H9 (cell line): ENCODE measurements at regions not wholly inside any gene's neighbourhood (a gene's known extent, or its start where the extent isn't known, plus 50 kb on each side); places are given as distances from the start of the nearest gene placed in this dataset.

Experiments used
- DNase-seq: peaks from one replicate; pipeline ENCODE4 v3.0.0-alpha.2; 2017
- H2AFZ ChIP-seq: one replicate; pipeline ENCODE4 v1.6.1; 2013; ENCODE audit warnings: mild to moderate bottlenecking, low read length, control low read depth, moderate library complexity
- H2AK5ac ChIP-seq: 2 replicates; pipeline ENCODE4 v1.6.1; 2013; ENCODE audit warnings: low read length, control low read depth, mixed read lengths; ENCODE audit not compliant: insufficient read length
- H2BK120ac ChIP-seq: one replicate; pipeline ENCODE4 v1.6.1; 2013; ENCODE audit warnings: low read depth, mild to moderate bottlenecking, low read length, control low read depth, inconsistent platforms; ENCODE audit not compliant: poor library complexity, severe bottlenecking
- H2BK12ac ChIP-seq: 2 replicates; pipeline ENCODE4 v1.6.1; 2013; ENCODE audit warnings: low read length, control low read depth, mixed read lengths, low read depth; ENCODE audit not compliant: insufficient read length
- H2BK15ac ChIP-seq: 2 replicates; pipeline ENCODE4 v1.6.1; 2013; ENCODE audit warnings: low read depth, low read length, control low read depth
- H2BK20ac ChIP-seq: one replicate; pipeline ENCODE4 v1.6.1; 2013; ENCODE audit warnings: low read depth, mild to moderate bottlenecking, low read length, control low read depth, inconsistent platforms; ENCODE audit not compliant: poor library complexity, severe bottlenecking
- H2BK5ac ChIP-seq: 2 replicates; pipeline ENCODE4 v1.6.1; 2013; ENCODE audit warnings: low read length, control low read depth, mixed read lengths; ENCODE audit not compliant: insufficient read length
- H3K14ac ChIP-seq: 2 replicates; pipeline ENCODE4 v1.6.1; 2013; ENCODE audit warnings: low read length, control low read depth; ENCODE audit not compliant: insufficient read depth
- H3K18ac ChIP-seq: 2 replicates; pipeline ENCODE4 v1.6.1; 2013; ENCODE audit warnings: low read depth, mild to moderate bottlenecking, mixed read lengths, low read length, control low read depth; ENCODE audit not compliant: insufficient read length
- H3K23ac ChIP-seq: 2 replicates; pipeline ENCODE4 v1.6.1; 2013; ENCODE audit warnings: low read length, control low read depth, mixed read lengths, low read depth; ENCODE audit not compliant: insufficient read length
- H3K23me2 ChIP-seq: 2 replicates; pipeline ENCODE4 v1.6.1; 2013; ENCODE audit warnings: low read depth, mild to moderate bottlenecking, mixed read lengths, low read length, control low read depth; ENCODE audit not compliant: insufficient read length, poor library complexity, severe bottlenecking
- H3K27ac ChIP-seq: 2 replicates; pipeline ENCODE4 v1.5.1; 2013; ENCODE audit warnings: low read length, control low read depth, mixed read lengths, low read depth; ENCODE audit not compliant: insufficient read length
- H3K27me3 ChIP-seq: 2 replicates; pipeline ENCODE4 v1.6.1; 2013; ENCODE audit warnings: low read length, control low read depth, inconsistent platforms; ENCODE audit not compliant: insufficient read depth
- H3K4ac ChIP-seq: 2 replicates; pipeline ENCODE4 v1.6.1; 2013; ENCODE audit warnings: low read depth, mild to moderate bottlenecking, control low read depth, inconsistent platforms, low read length, moderate library complexity
- H3K4me1 ChIP-seq: 2 replicates; pipeline ENCODE4 v1.6.1; 2013; ENCODE audit warnings: low read length, control low read depth, inconsistent platforms; ENCODE audit not compliant: insufficient read depth
- H3K4me2 ChIP-seq: 2 replicates; pipeline ENCODE4 v1.6.1; 2013; ENCODE audit warnings: low read length, control low read depth, mixed read lengths; ENCODE audit not compliant: insufficient read length, insufficient read depth
- H3K56ac ChIP-seq: 2 replicates; pipeline ENCODE4 v1.6.1; 2013; ENCODE audit warnings: low read depth, mild to moderate bottlenecking, mixed read lengths, low read length, control low read depth; ENCODE audit not compliant: insufficient read length
- H3K79me1 ChIP-seq: 2 replicates; pipeline ENCODE4 v1.6.1; 2013; ENCODE audit warnings: low read depth, mild to moderate bottlenecking, moderate library complexity, low read length, control low read depth, inconsistent platforms; ENCODE audit not compliant: insufficient read depth, poor library complexity, severe bottlenecking
- H3K79me2 ChIP-seq: 2 replicates; pipeline ENCODE4 v1.6.1; 2013; ENCODE audit warnings: low read length, control low read depth, inconsistent platforms; ENCODE audit not compliant: insufficient read depth
- H3K9ac ChIP-seq: 2 replicates; pipeline ENCODE4 v1.6.1; 2013; ENCODE audit warnings: low read length, control low read depth, mixed read lengths; ENCODE audit not compliant: insufficient read length; ENCODE audit errors: extremely low read depth
- H3K9me3 ChIP-seq: one replicate; pipeline ENCODE4 v1.6.1; 2013; ENCODE audit warnings: low read depth, low read length, inconsistent platforms; ENCODE audit not compliant: control insufficient read depth
- H3T11ph ChIP-seq: one replicate; pipeline ENCODE4 v1.6.1; 2013; ENCODE audit warnings: mild to moderate bottlenecking, low read length, control low read depth, inconsistent platforms
- H4K20me1 ChIP-seq: one replicate; pipeline ENCODE4 v1.6.1; 2013; ENCODE audit not compliant: control insufficient read depth, insufficient read length, insufficient read depth
- H4K5ac ChIP-seq: 2 replicates; pipeline ENCODE4 v1.6.1; 2013; ENCODE audit warnings: low read depth, mild to moderate bottlenecking, mixed read lengths, low read length, control low read depth; ENCODE audit not compliant: insufficient read length
- H4K8ac ChIP-seq: replicated peaks from 2 replicates; pipeline ENCODE4 v1.6.1; 2013; ENCODE audit warnings: low read length, control low read depth, mixed read lengths, low read depth; ENCODE audit not compliant: insufficient read length
- H4K91ac ChIP-seq: 2 replicates; pipeline ENCODE4 v1.6.1; 2013; ENCODE audit warnings: low read depth, mild to moderate bottlenecking, moderate library complexity, mixed read lengths, low read length, control low read depth; ENCODE audit not compliant: insufficient read length
- H3K27ac Mint-ChIP-seq, 3 experiments: 2 replicates in 2 of 3; 3 replicates in 1 of 3; pipeline ENCODE4 v1.8.0; 2020 to 2021; ENCODE audit warnings: mixed read lengths in 3 of 3, mild to moderate bottlenecking in 1 of 3, moderate library complexity in 1 of 3
- H3K27me3 Mint-ChIP-seq: 2 replicates; pipeline ENCODE4 v1.8.0; 2021; ENCODE audit warnings: low read depth, mild to moderate bottlenecking, moderate library complexity, mixed read lengths
- H3K36me3 Mint-ChIP-seq, 3 experiments: 2 replicates in 2 of 3; 3 replicates in 1 of 3; pipeline ENCODE4 v1.8.0; 2020 to 2021; ENCODE audit warnings: low read depth in 3 of 3, mixed read lengths in 3 of 3; ENCODE audit not compliant: insufficient read depth in 1 of 3
- H3K4me1 Mint-ChIP-seq, 2 experiments: 2 replicates each; pipeline ENCODE4 v1.8.0; 2020; ENCODE audit warnings: mixed read lengths in 2 of 2
- H3K4me3 Mint-ChIP-seq, 2 experiments: 2 replicates in 1 of 2; 3 replicates in 1 of 2; pipeline ENCODE4 v1.8.0; 2020 to 2021; ENCODE audit warnings: mild to moderate bottlenecking in 2 of 2, mixed read lengths in 2 of 2, moderate library complexity in 1 of 2
- H3K9me3 Mint-ChIP-seq, 2 experiments: 2 replicates in 1 of 2; 3 replicates in 1 of 2; pipeline ENCODE4 v1.8.0; 2020; ENCODE audit warnings: mild to moderate bottlenecking in 2 of 2, mixed read lengths in 2 of 2, moderate library complexity in 1 of 2
- CTCF ChIP-seq: fragments of 200-600 bp; sonication (generic); conservative IDR thresholded peaks from 3 replicates; pipeline ENCODE4 v1.8.0; 2021; ENCODE audit warnings: antibody characterized with exemption, mild to moderate bottlenecking
- WGBS: extraction: QIAGEN DNeasy Blood & Tissue Kit; methylation state at CpG from one replicate; pipeline ENCODE4 v1.1.7; 2013; ENCODE audit warnings: missing lambda C conversion rate, low lambda C conversion rate, mixed read lengths; ENCODE audit not compliant: insufficient read length; ENCODE audit errors: extremely low coverage; 5-methylcytosine and 5-hydroxymethylcytosine counted together

DNA sequence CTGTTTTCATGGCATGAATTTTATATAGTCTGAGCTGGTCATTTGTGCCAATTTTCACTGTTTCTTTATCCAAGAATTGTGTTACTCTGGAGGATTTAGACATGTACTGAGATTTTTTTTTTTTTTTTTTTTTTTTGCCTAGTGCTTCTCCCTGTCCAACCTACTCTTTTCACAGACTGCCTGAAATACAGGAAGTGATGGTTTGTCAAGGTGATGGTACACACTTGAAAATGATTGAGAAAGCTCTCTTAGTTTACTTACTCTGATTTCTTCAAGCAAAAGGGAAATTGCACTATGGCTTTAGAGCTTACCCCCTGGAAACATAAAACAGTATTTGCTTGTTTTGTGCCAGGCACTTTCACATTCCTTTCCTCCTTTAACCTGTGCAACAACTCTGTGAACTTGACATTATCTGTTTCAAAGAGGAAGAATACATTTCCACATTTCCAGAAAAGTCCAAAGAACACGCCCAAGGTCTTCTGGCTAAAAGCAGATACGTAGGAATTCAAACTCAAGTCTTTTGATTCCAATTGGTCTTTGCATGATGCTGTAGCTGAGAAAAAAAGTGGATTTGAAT is 181.1 kb downstream of the SLC15A5 start:
- DNase-seq: no peak
- no CpG with 5 or more reads among the region's 2 CpGs for WGBS
- Histone ChIP-seq H3K18ac (no peak overlapping the region), H2AFZ (no peak overlapping the region), H4K8ac (no peak overlapping the region), H3K4ac (no peak overlapping the region), H2BK12ac (no peak overlapping the region), H3K27me3 (no peaks in the 10 kb centered on the region), H3K79me2 (no peaks in the 10 kb centered on the region), H3K23me2 (no peaks in the 10 kb centered on the region), H4K91ac (no peak overlapping the region), H3K56ac (no peak overlapping the region), H3K4me1 (no peaks in the 10 kb centered on the region), H3K9me3 (no peaks in the 10 kb centered on the region), H3K14ac (no peak overlapping the region), H3K9ac (no peak overlapping the region), H3K4me2 (no peak overlapping the region), H2BK120ac (no peak overlapping the region), H2BK20ac (no peak overlapping the region), H4K20me1 (no peaks in the 10 kb centered on the region), H4K5ac (no peak overlapping the region), H2BK15ac (no peak overlapping the region), H3K23ac (no peak overlapping the region), H2AK5ac (no peak overlapping the region), H2BK5ac (no peak overlapping the region), H3K27ac (no peak overlapping the region), H3T11ph (no peak overlapping the region), H3K79me1 (no peaks in the 10 kb centered on the region)
- Mint-ChIP-seq H3K27me3 (peaks cover 3% of the 10 kb centered on the region; the same call in 1 of the 2 replicates), H3K27ac (no peak overlapping the region), H3K36me3 (peaks cover 3 to 13% (median 5%) of the 10 kb centered on the region in 3 experiments; a peak in 4 of 7 replicates), H3K4me3 (no peak overlapping the region), H3K4me1 (no peaks in the 10 kb centered on the region), H3K9me3 (peaks cover 10 to 12% of the 10 kb centered on the region in 2 experiments; a peak in 3 of 5 replicates)
- TF ChIP-seq CTCF: no peak
